Right lobe of liver (tissue), 4 donors: ENCODE measurements at regions not wholly inside any gene's neighbourhood (a gene's known extent, or its start where the extent isn't known, plus 50 kb on each side); places are given as distances from the start of the nearest gene placed in this dataset.

ENCODE experiments used
- POLR2A ChIP-seq: fragments of 450-650 bp; IDR thresholded peaks from one replicate; pipeline ENCODE4 v1.6.1; 2017; ENCODE audit warnings: antibody characterized with exemption, mild to moderate bottlenecking
- TF ChIP-seq, protein P1 (sequence below), 4 donors: fragments of 200-600 bp in 3 of 4; fragments of 450-650 bp in 1 of 4; IDR thresholded peaks; one replicate each; pipeline versions ENCODE4 v1.5.1 to v1.8.0; 2016 to 2022; ENCODE audit warnings: antibody characterized with exemption in 4 of 4, mild to moderate bottlenecking in 2 of 4
- donor health status: DM: no; HTN: no; CAD: no.
- donor health status: DM: no; HTN: no; CAD: no.
- donor health status: DM: no; HTN: yes; CAD: no.

GRCh38 chr2:146457221-146457620 is 1387.6 kb upstream of the ACVR2A start:
- TF ChIP-seq, protein P1, sequence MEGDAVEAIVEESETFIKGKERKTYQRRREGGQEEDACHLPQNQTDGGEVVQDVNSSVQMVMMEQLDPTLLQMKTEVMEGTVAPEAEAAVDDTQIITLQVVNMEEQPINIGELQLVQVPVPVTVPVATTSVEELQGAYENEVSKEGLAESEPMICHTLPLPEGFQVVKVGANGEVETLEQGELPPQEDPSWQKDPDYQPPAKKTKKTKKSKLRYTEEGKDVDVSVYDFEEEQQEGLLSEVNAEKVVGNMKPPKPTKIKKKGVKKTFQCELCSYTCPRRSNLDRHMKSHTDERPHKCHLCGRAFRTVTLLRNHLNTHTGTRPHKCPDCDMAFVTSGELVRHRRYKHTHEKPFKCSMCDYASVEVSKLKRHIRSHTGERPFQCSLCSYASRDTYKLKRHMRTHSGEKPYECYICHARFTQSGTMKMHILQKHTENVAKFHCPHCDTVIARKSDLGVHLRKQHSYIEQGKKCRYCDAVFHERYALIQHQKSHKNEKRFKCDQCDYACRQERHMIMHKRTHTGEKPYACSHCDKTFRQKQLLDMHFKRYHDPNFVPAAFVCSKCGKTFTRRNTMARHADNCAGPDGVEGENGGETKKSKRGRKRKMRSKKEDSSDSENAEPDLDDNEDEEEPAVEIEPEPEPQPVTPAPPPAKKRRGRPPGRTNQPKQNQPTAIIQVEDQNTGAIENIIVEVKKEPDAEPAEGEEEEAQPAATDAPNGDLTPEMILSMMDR (IDR thresholded peaks at IDR 0.05) = no peak
- TF ChIP-seq POLR2A = no peak
